Neural progenitor cell (in vitro differentiated cells): ENCODE measurements at regions not wholly inside any gene's neighbourhood (a gene's known extent, or its start where the extent isn't known, plus 50 kb on each side); places are given as distances from the start of the nearest gene placed in this dataset.
"Not testable (repeated sequence)": the region's sequence is repeated elsewhere in the genome, so short reads cannot be mapped to it uniquely, and the experiment has no call there.

ENCODE experiments used
- DNase-seq: peaks from one replicate; pipeline ENCODE4 v3.0.0-alpha.2; 2016; ENCODE audit warnings: low spot score
- H2AFZ ChIP-seq: fragments of 200-600 bp; sonication (generic); replicated peaks from 2 replicates; pipeline ENCODE4 v1.6.1; 2016; ENCODE audit warnings: antibody characterized with exemption
- H3F3A ChIP-seq: fragments of 200-600 bp; sonication (generic); 2 replicates; pipeline ENCODE4 v1.6.1; 2016; ENCODE audit warnings: antibody characterized with exemption, low read depth
- H3K27ac ChIP-seq: fragments of 200-600 bp; sonication (generic); 2 replicates; pipeline ENCODE4 v1.5.1; 2016; ENCODE audit warnings: mild to moderate bottlenecking
- H3K27me3 ChIP-seq: fragments of 200-600 bp; sonication (generic); 2 replicates; pipeline ENCODE4 v1.6.1; 2016; ENCODE audit warnings: mild to moderate bottlenecking, moderate library complexity
- H3K36me3 ChIP-seq: fragments of 200-600 bp; sonication (generic); 2 replicates; pipeline ENCODE4 v1.5.1; 2016
- H3K4me1 ChIP-seq: fragments of 200-600 bp; sonication (generic); 2 replicates; pipeline ENCODE4 v1.6.1; 2016; ENCODE audit warnings: mixed run types
- H3K4me2 ChIP-seq: fragments of 200-600 bp; sonication (generic); 2 replicates; pipeline ENCODE4 v1.6.1; 2016
- H3K4me3 ChIP-seq: fragments of 200-600 bp; sonication (generic); 2 replicates; pipeline ENCODE4 v1.5.1; 2016
- H3K79me2 ChIP-seq: fragments of 200-600 bp; sonication (generic); 2 replicates; pipeline ENCODE4 v1.6.1; 2016; ENCODE audit warnings: low read depth
- H3K9ac ChIP-seq: fragments of 200-600 bp; sonication (generic); 2 replicates; pipeline ENCODE4 v1.6.1; 2016
- H3K9me3 ChIP-seq: fragments of 200-600 bp; sonication (generic); 2 replicates; pipeline ENCODE4 v1.5.1; 2016; ENCODE audit warnings: low read depth
- H4K20me1 ChIP-seq: fragments of 200-600 bp; sonication (generic); 2 replicates; pipeline ENCODE4 v1.6.1; 2016; ENCODE audit warnings: low read depth
- H3K27ac Mint-ChIP-seq: 3 replicates; pipeline ENCODE4 v1.8.0; 2021; ENCODE audit warnings: mixed read lengths
- H3K27me3 Mint-ChIP-seq: 2 replicates; pipeline ENCODE4 v1.8.0; 2022; ENCODE audit warnings: low read depth, mild to moderate bottlenecking, inconsistent platforms, moderate library complexity, mixed read lengths; ENCODE audit not compliant: insufficient read depth
- H3K36me3 Mint-ChIP-seq: 3 replicates; pipeline ENCODE4 v1.8.0; 2021; ENCODE audit warnings: mixed read lengths
- H3K4me1 Mint-ChIP-seq: 3 replicates; pipeline ENCODE4 v1.8.0; 2021; ENCODE audit warnings: mixed read lengths
- H3K4me3 Mint-ChIP-seq: 3 replicates; pipeline ENCODE4 v1.8.0; 2021; ENCODE audit warnings: mild to moderate bottlenecking, moderate library complexity, mixed read lengths
- H3K9me3 Mint-ChIP-seq: 3 replicates; pipeline ENCODE4 v1.8.0; 2020; ENCODE audit warnings: mixed read lengths
- CTCF ChIP-seq: fragments of 200-600 bp; sonication (generic); IDR thresholded peaks from 2 replicates; pipeline ENCODE4 v1.5.1; 2017; ENCODE audit warnings: antibody characterized with exemption, mild to moderate bottlenecking
- EZH2 ChIP-seq: fragments of 200-600 bp; sonication (generic); IDR thresholded peaks from 2 replicates; pipeline ENCODE4 v1.6.1; 2017; ENCODE audit warnings: antibody characterized with exemption, mild to moderate bottlenecking, moderate library complexity
- EZH2phosphoT487 ChIP-seq: fragments of 200-600 bp; sonication (generic); IDR thresholded peaks from 2 replicates; pipeline ENCODE4 v1.6.1; 2017; ENCODE audit warnings: antibody characterized with exemption

- H3K4me3 ChIP-seq: no peak overlapping the region
- peaks cover 2% of the 10 kb centered on the region for H3K9me3 Mint-ChIP-seq
- no peak overlapping the region for H3K27ac ChIP-seq
- no peaks in the 10 kb centered on the region for H3K79me2 ChIP-seq
- no peaks in the 10 kb centered on the region for H4K20me1 ChIP-seq
- H2AFZ ChIP-seq: no peak overlapping the region
- no peaks in the 10 kb centered on the region for H3K27me3 Mint-ChIP-seq
- no peak overlapping the region for H3K9ac ChIP-seq
- H3K36me3 ChIP-seq: no peaks in the 10 kb centered on the region
- peaks cover 2% of the 10 kb centered on the region for H3K4me1 Mint-ChIP-seq
- H3K4me1 ChIP-seq: no peaks in the 10 kb centered on the region
- no peak overlapping the region for H3K27ac Mint-ChIP-seq
- H3K27me3 ChIP-seq: no peaks in the 10 kb centered on the region
- TF ChIP-seq EZH2 (no peak), CTCF (no peak), EZH2phosphoT487 (no peak)
- H3K36me3 Mint-ChIP-seq: no peaks in the 10 kb centered on the region
- no peak overlapping the region for H3K4me3 Mint-ChIP-seq
- no peaks in the 10 kb centered on the region for H3K9me3 ChIP-seq
- no peak for DNase-seq
- no peak overlapping the region for H3K4me2 ChIP-seq
- no peaks in the 10 kb centered on the region for H3F3A ChIP-seq
These were observed 1249.2 kb downstream of the STIM2 start for GRCh38 chr4:28109801-28110200.

- H3K9ac ChIP-seq, H3K27me3 Mint-ChIP-seq, H3K27ac Mint-ChIP-seq, H3K36me3 ChIP-seq, H3K4me1 Mint-ChIP-seq, H3K4me3 ChIP-seq, H2AFZ ChIP-seq, H3K4me2 ChIP-seq, H3K27ac ChIP-seq, H4K20me1 ChIP-seq, H3K4me3 Mint-ChIP-seq, H3K27me3 ChIP-seq, DNase-seq, H3K4me1 ChIP-seq, H3K36me3 Mint-ChIP-seq, H3K9me3 ChIP-seq, H3F3A ChIP-seq, H3K79me2 ChIP-seq: not testable (repeated sequence)
- peaks cover 17% of the 10 kb centered on the region for H3K9me3 Mint-ChIP-seq
These were observed 1252.2 kb downstream of the STIM2 start for GRCh38 chr4:28112691-28113335.

- H3K9me3 ChIP-seq, H3K4me2 ChIP-seq, H3K4me3 Mint-ChIP-seq, H2AFZ ChIP-seq, H3F3A ChIP-seq, H3K27me3 Mint-ChIP-seq, H3K36me3 ChIP-seq, H3K27me3 ChIP-seq, H3K4me1 ChIP-seq, H3K9ac ChIP-seq, H3K4me1 Mint-ChIP-seq, H3K36me3 Mint-ChIP-seq, H3K27ac ChIP-seq, DNase-seq, H3K79me2 ChIP-seq, H4K20me1 ChIP-seq, H3K4me3 ChIP-seq: not testable (repeated sequence)
- peaks cover 18% of the 10 kb centered on the region for H3K9me3 Mint-ChIP-seq
- peak overlapping the region; percentile 46 for H3K27ac Mint-ChIP-seq
These were observed 1252.9 kb downstream of the STIM2 start for GRCh38 chr4:28113586-28113985.

GRCh38 chr4:28116526-28117083 is 1256.0 kb downstream of the STIM2 start:
- H3K4me2 ChIP-seq, H3K36me3 ChIP-seq, H3K36me3 Mint-ChIP-seq, H3K9ac ChIP-seq, H3K27ac Mint-ChIP-seq, H3F3A ChIP-seq, H3K79me2 ChIP-seq, H4K20me1 ChIP-seq, H3K4me3 ChIP-seq, H3K27me3 ChIP-seq, H3K4me3 Mint-ChIP-seq, H3K27me3 Mint-ChIP-seq, DNase-seq, H3K27ac ChIP-seq, H3K4me1 ChIP-seq, H3K4me1 Mint-ChIP-seq, H2AFZ ChIP-seq, H3K9me3 ChIP-seq: not testable (repeated sequence)
- H3K9me3 Mint-ChIP-seq: peaks cover 18% of the 10 kb centered on the region

- Histone ChIP-seq H3K9ac (no peak overlapping the region), H4K20me1 (no peaks in the 10 kb centered on the region)
These were observed 1256.5 kb downstream of the STIM2 start for GRCh38 chr4:28117084-28117682.

More at GRCh38 chr4:28117084-28117682, 1256.5 kb downstream of the STIM2 start:
- H3F3A ChIP-seq: no peaks in the 10 kb centered on the region
- peaks cover 6% of the 10 kb centered on the region for H3K4me1 Mint-ChIP-seq
- H3K27ac Mint-ChIP-seq: no peak overlapping the region
- no peaks in the 10 kb centered on the region for H3K79me2 ChIP-seq
- H3K27me3 Mint-ChIP-seq: peaks cover 3% of the 10 kb centered on the region
- H3K4me3 Mint-ChIP-seq: no peak overlapping the region
- no peak for TF ChIP-seq CTCF
- no peak for TF ChIP-seq EZH2phosphoT487
- no peak for TF ChIP-seq EZH2
- peaks cover 18% of the 10 kb centered on the region for H3K9me3 Mint-ChIP-seq
- no peak overlapping the region for H2AFZ ChIP-seq
- H3K36me3 Mint-ChIP-seq: peaks cover 3% of the 10 kb centered on the region
- no peak overlapping the region for H3K4me2 ChIP-seq
- H3K27ac ChIP-seq: no peak overlapping the region
- no peaks in the 10 kb centered on the region for H3K27me3 ChIP-seq
- no peaks in the 10 kb centered on the region for H3K4me1 ChIP-seq
- no peaks in the 10 kb centered on the region for H3K36me3 ChIP-seq
- H3K4me3 ChIP-seq: no peak overlapping the region
- DNase-seq: no peak
- no peaks in the 10 kb centered on the region for H3K9me3 ChIP-seq
